NCI-H526 treated with DMSO at 0.1 percent for 48 hours (cell line): ENCODE measurements at regions not wholly inside any gene's neighbourhood (a gene's known extent, or its start where the extent isn't known, plus 50 kb on each side); places are given as distances from the start of the nearest gene placed in this dataset.

Source experiments
- DNase-seq: peaks from one replicate; lab custom pipeline; 2025; lab: John Stamatoyannopoulos, UW

DNA sequence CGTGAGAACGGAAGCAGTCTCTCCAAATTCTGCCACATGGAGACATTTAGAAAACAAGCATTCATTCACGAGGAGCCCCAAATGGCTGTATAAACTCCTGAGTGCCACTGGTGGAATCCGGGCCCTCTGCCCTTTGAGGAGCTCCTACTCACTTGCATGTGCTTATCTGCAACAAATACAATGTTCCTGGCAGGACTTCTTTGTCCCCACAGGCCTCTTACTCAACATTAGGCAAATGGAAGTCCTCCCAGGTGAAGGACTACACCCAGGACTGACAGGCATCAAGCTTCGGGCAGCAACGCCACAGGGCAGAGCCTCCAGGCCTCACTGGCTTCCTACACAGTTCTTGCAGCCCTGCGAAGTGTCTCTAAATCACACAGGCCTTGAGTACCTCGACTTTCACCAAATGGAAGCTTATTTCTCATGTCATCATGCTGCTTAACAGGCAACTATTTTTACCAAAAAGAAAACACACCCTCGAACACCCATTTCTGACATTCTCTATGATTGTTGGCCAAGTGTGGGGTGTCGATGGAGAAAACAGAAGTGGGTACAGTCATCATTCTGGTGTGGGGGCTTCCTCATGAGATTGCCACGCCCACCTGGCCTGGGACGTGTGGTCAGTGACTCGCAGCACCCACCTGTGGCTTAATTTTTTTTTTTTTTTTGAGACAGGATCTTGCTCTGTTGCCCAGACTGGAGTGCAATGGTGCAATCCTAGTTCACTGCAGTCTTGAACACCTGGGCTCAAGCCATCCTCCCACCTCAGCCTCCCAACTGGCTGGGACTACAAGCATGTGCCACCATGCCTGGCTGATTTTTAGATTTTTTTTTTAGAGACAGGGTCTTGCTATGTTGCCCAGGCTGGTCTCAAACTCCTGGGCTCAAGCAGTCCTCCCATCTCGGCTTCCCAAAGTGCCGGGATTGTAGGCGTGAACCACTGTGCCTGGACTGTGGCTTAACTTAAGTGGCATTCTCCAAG is 186.8 kb upstream of the GLI2 start:
- DNase-seq, result no peak

DNA sequence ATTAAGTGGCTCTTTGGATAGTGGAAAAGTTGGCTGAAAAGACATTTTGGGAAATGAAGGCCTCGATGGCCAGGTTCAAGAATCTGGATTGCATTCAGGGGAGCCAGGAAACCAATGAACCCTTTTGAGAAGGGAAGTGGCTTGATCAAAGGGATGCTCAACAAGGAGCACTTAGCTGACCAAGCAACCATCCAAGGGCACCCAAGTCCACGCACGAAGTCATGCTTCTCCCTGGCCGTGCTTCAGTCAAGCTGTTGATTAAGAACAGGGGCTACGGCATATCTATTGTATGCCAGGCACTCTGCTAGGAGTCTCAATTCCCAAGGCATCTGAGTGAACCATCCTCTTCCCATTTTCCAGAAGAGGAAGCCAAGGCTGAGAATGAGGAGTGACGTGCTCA is 185.8 kb upstream of the GLI2 start:
- no peak for DNase-seq

DNA sequence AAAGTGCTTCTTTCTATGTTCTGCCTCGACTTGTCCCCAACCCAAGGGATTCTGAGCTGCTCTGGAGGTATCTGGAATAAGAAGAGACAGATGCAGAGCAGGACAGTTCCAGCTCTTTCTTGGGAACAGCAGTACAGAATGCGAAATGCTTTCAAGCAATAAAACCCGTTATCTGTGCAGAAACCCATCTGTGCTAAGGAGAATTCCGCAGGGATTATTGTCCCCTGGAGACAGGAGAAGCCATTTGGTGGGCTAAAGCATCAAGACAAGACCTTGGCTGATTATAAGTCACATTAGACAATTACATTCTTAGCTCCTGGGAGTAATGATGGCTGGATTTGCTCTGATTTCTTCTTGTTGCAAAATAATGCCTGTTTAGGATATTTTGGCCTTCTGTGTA is 185.4 kb upstream of the GLI2 start:
- DNase-seq, result no peak

GRCh38 chr2:120550893-120551446 is 184.7 kb upstream of the GLI2 start:
- no peak for DNase-seq

GRCh38 chr2:120551522-120551921 is 184.1 kb upstream of the GLI2 start:
- DNase-seq, result no peak

- DNase-seq, result no peak
Measured at GRCh38 chr2:120552079-120552478, 183.6 kb upstream of the GLI2 start.

DNA sequence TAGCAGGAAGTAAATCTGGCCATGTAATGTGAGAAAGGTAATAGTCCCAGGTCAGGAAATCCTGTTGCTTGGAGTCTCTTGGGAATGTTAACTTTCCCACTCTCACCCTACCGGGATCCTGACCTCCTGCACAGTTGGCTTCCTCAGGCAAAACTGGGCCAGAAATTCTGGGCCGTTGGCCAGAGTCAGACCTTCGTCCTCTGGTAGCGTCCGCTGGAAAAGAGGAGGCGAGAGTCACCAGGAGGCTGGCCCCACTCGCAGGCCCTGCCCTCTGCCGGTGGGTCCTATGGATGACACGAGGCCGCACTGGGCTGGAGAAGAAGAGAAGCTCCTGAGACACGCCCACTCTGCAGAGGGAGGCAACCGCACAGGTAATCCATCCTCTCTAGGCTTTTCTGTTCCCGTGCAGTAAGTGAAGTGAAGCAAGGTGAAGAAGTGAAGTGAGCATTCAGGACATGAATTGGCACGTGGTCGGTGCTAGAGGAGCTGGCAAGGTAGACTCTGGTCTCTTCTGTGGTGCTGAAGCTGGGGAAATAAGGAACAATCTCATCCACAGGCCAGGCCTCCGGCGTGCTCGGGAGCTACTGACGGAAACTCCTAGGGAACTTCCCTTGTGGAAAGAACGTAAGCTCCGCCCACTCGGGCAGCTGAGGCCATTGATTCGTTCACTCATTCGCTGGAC is 182.7 kb upstream of the GLI2 start:
- peak; percentile 80 for DNase-seq

GRCh38 chr2:120554625-120555032 is 181.0 kb upstream of the GLI2 start:
- DNase-seq, result no peak

DNA sequence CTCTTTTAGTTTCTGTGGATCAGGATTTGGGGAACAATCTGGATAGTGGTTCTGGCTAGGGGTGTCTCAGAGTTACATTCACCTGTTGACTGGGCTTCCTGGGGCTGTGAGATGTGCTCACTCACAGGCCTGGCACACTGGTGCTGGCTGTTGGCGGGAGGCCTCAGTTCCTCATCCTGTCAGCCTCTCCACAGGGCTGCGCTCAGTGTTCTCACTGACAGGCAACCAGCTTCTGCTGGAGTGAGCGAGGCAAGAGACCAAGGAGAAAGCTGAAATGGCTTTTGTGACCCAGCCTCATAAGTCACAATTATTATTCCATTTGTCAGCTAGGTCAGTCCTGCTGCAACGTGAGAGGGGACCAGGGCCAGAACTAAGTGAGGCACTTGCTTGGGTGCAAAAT is 180.6 kb upstream of the GLI2 start:
- DNase-seq, result no peak

DNA sequence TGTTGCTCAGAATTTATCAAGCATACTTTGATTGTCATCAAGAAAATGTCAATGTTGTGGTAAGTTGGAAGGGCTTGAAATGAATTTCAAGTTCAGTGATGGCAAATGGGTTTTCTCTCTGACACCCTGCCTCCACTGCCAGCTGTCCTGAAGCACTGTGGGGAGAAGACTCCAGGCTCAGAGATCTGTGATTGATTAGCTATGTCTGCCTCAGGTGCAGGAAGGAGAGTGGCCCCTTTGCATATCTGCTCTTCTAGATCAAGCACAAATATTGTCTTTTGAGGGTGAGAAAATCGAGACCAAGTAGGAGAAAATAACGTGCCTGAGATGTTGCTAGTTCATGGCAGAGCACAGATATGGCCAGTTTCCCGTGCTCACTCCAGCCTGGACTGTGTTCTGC is 178.8 kb upstream of the GLI2 start:
- DNase-seq, result peak; percentile 71

DNA sequence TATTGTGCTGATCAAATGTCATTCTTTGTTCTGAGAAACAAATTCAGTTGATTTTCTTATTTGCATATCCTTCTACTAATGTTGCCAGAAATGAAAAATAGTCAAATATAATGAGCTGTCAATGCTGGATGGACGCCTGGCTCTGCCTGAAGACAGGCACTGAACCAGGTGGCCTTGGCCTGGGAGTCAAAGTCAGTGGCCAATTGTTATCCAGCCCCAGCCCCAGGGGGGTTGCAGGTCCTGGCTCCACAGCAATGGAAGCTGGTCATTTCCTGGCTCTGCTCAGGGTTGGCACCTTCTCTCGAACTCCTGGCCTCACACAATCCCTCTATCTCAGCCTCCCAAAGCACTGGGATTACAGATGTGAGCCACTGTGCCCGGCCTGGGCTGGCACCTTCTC is 176.8 kb upstream of the GLI2 start:
- DNase-seq, result peak; percentile 79

DNA sequence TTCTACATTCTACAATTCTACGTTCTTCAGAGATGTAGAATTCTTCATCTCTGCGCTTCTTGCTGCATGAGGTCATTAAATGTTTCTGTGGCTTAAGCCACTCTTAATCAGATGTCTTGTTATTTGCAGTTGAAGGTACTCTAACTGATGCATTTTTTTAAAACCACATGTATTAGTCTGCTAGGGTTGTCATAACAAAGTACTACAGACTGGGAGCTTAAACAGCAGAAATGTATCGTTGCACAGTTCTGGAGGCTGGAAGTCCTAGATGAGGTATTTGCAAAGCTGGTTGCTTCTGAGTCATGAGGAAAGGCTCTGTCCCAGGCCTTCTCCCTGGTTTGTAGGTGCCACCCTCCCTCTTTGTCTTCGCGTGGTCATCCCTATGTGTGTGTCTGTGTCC is 176.3 kb upstream of the GLI2 start:
- DNase-seq, result no peak

GRCh38 chr2:120560330-120560729 is 175.3 kb upstream of the GLI2 start:
- DNase-seq, result no peak

- no peak for DNase-seq
Measured at GRCh38 chr2:120561379-120562035, 174.2 kb upstream of the GLI2 start.

DNA sequence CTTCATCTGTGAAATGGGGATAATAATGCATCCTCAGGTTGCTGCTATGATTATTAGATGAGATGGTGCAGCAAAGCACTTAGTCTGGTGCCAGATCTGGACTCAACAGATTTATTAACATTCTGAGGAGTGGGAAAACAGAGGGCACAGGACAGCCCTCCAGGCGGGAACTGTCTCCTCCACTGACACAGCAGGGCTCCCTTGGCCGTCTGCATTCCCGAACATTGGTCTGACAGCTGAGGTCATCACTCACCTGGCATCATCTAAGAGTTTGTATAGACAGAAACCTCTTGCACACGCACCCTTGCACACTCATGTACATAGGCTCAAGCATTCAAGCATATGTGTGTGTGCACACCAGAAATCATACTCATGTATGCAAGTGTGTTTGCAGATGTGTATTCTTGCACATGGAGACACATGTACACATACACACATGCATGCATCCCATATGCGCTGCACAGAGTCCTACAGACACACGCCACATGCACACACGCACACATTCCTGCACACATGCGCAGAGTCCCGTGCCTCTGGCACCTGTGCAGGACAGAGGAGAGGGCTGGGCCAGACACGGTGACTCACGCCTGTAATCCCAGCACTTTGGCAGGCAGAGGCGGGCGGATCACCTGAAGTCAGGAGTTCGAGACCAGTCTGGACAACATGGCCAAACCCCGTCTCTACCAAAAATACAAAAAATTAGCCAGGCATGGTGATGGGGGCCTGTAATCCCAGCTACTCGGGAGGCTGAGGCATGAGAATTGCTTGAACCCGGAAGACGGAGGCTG is 173.3 kb upstream of the GLI2 start:
- DNase-seq, result no peak

DNA sequence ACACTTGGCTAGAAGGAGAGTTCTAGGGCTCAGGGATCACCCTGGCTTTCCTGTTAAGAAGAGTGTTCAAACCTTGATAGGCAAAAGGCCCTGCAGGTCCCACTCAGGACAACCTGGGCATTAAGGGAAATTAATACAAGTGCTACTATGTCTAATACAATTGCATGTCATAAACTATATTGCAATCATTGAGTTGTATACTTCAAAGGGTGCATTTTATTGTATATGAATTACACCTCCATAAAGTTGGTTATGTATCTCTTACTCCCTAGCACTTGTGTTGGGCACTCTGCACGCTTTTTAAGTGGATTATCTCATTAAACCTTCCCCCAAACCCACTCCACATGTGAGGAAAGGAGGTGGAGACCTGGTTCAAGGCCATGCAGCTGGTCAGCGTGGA is 172.1 kb upstream of the GLI2 start:
- no peak for DNase-seq

- peak; percentile 52 for DNase-seq
Measured at GRCh38 chr2:120564213-120565094, 171.2 kb upstream of the GLI2 start.

GRCh38 chr2:120565095-120565460 is 170.6 kb upstream of the GLI2 start:
- no peak for DNase-seq

GRCh38 chr2:120565929-120566328 is 169.7 kb upstream of the GLI2 start:
- no peak for DNase-seq

GRCh38 chr2:120566331-120567035 is 169.2 kb upstream of the GLI2 start:
- DNase-seq, result no peak
